T-helper 2 cell treated with Interferon-gamma antibody and Interleukin-4, amounts not matched to agents 5 μg/mL and 100 μg/mL, for 36 hours (primary cell): ENCODE measurements at regions not wholly inside any gene's neighbourhood (a gene's known extent, or its start where the extent isn't known, plus 50 kb on each side); places are given as distances from the start of the nearest gene placed in this dataset.

ENCODE experiments used
- DNase-seq: peaks from one replicate; pipeline ENCODE4 v3.0.0; 2021; ENCODE audit warnings: low spot score
- H3K27ac Mint-ChIP-seq: one replicate; pipeline ENCODE4 v1.8.0; 2021; ENCODE audit warnings: mild to moderate bottlenecking, mixed read lengths
- H3K27me3 Mint-ChIP-seq: one replicate; pipeline ENCODE4 v1.8.0; 2021; ENCODE audit warnings: low read depth, mixed read lengths
- H3K36me3 Mint-ChIP-seq: one replicate; pipeline ENCODE4 v1.8.0; 2021; ENCODE audit warnings: low read depth, mixed read lengths
- H3K4me1 Mint-ChIP-seq: one replicate; pipeline ENCODE4 v1.8.0; 2021; ENCODE audit warnings: low read depth, mixed read lengths
- H3K4me3 Mint-ChIP-seq: one replicate; pipeline ENCODE4 v1.8.0; 2022; ENCODE audit warnings: mild to moderate bottlenecking, moderate library complexity, mixed read lengths
- H3K9me3 Mint-ChIP-seq: one replicate; pipeline ENCODE4 v1.8.0; 2021; ENCODE audit warnings: mixed read lengths

GRCh38 chr21:28821276-28822122, 171.2 kb downstream of the LTN1 start:
- DNase-seq: no peak
- Mint-ChIP-seq H3K4me1 (no peaks in the 10 kb centered on the region), H3K36me3 (peaks cover 16% of the 10 kb centered on the region), H3K4me3 (no peak overlapping the region), H3K27ac (no peak overlapping the region), H3K27me3 (no peaks in the 10 kb centered on the region), H3K9me3 (no peaks in the 10 kb centered on the region)

GRCh38 chr21:28818663-28819278, 173.9 kb downstream of the LTN1 start:
- Mint-ChIP-seq H3K36me3 (peaks cover 17% of the 10 kb centered on the region), H3K4me1 (no peaks in the 10 kb centered on the region), H3K4me3 (no peak overlapping the region), H3K9me3 (no peaks in the 10 kb centered on the region), H3K27me3 (no peaks in the 10 kb centered on the region), H3K27ac (no peak overlapping the region)
- DNase-seq: no peak

- Mint-ChIP-seq H3K27me3 (peaks cover 2% of the 10 kb centered on the region), H3K4me1 (no peaks in the 10 kb centered on the region), H3K27ac (no peak overlapping the region), H3K9me3 (peaks cover 5% of the 10 kb centered on the region), H3K36me3 (peaks cover 19% of the 10 kb centered on the region), H3K4me3 (no peak overlapping the region)
- no peak for DNase-seq
These were observed 174.8 kb downstream of the LTN1 start for GRCh38 chr21:28817871-28818270.

GRCh38 chr21:28811860-28812259, 180.8 kb downstream of the LTN1 start:
- peaks cover 8% of the 10 kb centered on the region for H3K27me3 Mint-ChIP-seq
- peaks cover 19% of the 10 kb centered on the region for H3K9me3 Mint-ChIP-seq
- peaks cover 17% of the 10 kb centered on the region for H3K36me3 Mint-ChIP-seq
- no peak overlapping the region for H3K27ac Mint-ChIP-seq
- H3K4me3 Mint-ChIP-seq: no peak overlapping the region
- H3K4me1 Mint-ChIP-seq: no peaks in the 10 kb centered on the region
- no peak for DNase-seq

- DNase-seq: no peak
- peaks cover 19% of the 10 kb centered on the region for H3K9me3 Mint-ChIP-seq
- H3K36me3 Mint-ChIP-seq: peaks cover 16% of the 10 kb centered on the region
These were observed 181.7 kb downstream of the LTN1 start for GRCh38 chr21:28810826-28811524.

GRCh38 chr21:28805885-28806284, 186.8 kb downstream of the LTN1 start:
- DNase-seq: no peak
- no peak overlapping the region for H3K27ac Mint-ChIP-seq
- H3K4me3 Mint-ChIP-seq: no peak overlapping the region
- H3K27me3 Mint-ChIP-seq: peaks cover 3% of the 10 kb centered on the region
- H3K9me3 Mint-ChIP-seq: peaks cover 12% of the 10 kb centered on the region
- no peaks in the 10 kb centered on the region for H3K4me1 Mint-ChIP-seq
- peaks cover 9% of the 10 kb centered on the region for H3K36me3 Mint-ChIP-seq

More at GRCh38 chr21:28810826-28811524, 181.7 kb downstream of the LTN1 start:
- Mint-ChIP-seq H3K4me3 (no peak overlapping the region), H3K27ac (no peak overlapping the region), H3K4me1 (no peaks in the 10 kb centered on the region), H3K27me3 (peaks cover 8% of the 10 kb centered on the region)

- Mint-ChIP-seq H3K27ac (no peak overlapping the region), H3K9me3 (peaks cover 15% of the 10 kb centered on the region), H3K4me3 (no peak overlapping the region), H3K27me3 (no peaks in the 10 kb centered on the region), H3K4me1 (no peaks in the 10 kb centered on the region), H3K36me3 (peaks cover 9% of the 10 kb centered on the region)
- no peak for DNase-seq
These were observed 188.5 kb downstream of the LTN1 start for GRCh38 chr21:28804089-28804670.

DNA sequence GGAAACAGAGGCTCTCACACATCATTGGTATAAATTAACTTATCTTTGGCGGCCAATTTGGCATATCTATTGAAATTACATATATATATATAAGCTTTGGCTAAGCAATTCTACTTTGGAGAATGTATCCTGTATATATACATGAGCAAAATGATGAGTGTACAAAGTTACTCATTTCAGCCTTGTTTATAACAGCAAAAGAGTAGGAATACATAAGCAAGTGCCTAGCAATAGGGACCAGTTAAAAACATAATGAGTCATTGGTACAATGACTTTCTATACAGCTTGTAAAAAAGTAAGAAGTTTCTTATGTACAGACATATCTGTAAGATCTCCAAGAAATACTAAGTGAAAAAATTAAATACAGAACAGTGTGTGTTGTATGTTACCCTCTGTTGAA, 190.8 kb downstream of the LTN1 start:
- Mint-ChIP-seq H3K27ac (no peak overlapping the region), H3K9me3 (peaks cover 3% of the 10 kb centered on the region), H3K36me3 (no peaks in the 10 kb centered on the region), H3K27me3 (no peaks in the 10 kb centered on the region), H3K4me3 (no peak overlapping the region), H3K4me1 (no peaks in the 10 kb centered on the region)
- no peak for DNase-seq

DNA sequence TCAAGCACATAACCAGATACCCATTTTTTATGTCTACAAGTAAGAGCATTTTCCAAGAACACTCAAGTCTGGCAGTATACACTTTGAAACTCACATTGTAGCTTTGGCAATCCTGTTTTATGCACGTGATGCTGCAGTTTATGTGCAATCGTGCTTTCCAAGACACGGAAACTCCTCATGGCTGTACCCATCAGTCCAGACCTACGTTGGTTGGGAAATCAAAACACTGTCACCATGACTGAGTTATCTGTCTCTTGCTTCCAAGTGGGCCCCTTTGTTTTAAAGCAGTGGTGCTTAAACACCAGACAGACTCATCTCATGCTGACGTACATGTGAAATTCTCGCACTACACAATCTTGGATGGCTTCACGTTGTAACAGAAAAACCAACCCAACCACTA, 192.8 kb downstream of the LTN1 start:
- no peak overlapping the region for H3K4me3 Mint-ChIP-seq

GRCh38 chr21:28798798-28799197, 193.9 kb downstream of the LTN1 start:
- H3K9me3 Mint-ChIP-seq: peaks cover 3% of the 10 kb centered on the region
- H3K4me1 Mint-ChIP-seq: no peaks in the 10 kb centered on the region
- no peak overlapping the region for H3K27ac Mint-ChIP-seq
- DNase-seq: no peak
- no peak overlapping the region for H3K4me3 Mint-ChIP-seq
- H3K27me3 Mint-ChIP-seq: no peaks in the 10 kb centered on the region
- H3K36me3 Mint-ChIP-seq: no peaks in the 10 kb centered on the region

More for the DNA sequence above, 192.8 kb downstream of the LTN1 start:
- peaks cover 3% of the 10 kb centered on the region for H3K9me3 Mint-ChIP-seq
- no peak for DNase-seq
- H3K27me3 Mint-ChIP-seq: no peaks in the 10 kb centered on the region
- H3K4me1 Mint-ChIP-seq: no peaks in the 10 kb centered on the region
- no peaks in the 10 kb centered on the region for H3K36me3 Mint-ChIP-seq
- no peak overlapping the region for H3K27ac Mint-ChIP-seq

- Mint-ChIP-seq H3K4me3 (no peak overlapping the region), H3K36me3 (peaks cover 2% of the 10 kb centered on the region), H3K4me1 (peaks cover 5% of the 10 kb centered on the region), H3K9me3 (peaks cover 3% of the 10 kb centered on the region), H3K27ac (no peak overlapping the region), H3K27me3 (no peaks in the 10 kb centered on the region)
- no peak for DNase-seq
These were observed 197.4 kb downstream of the LTN1 start for GRCh38 chr21:28795251-28795650.

DNA sequence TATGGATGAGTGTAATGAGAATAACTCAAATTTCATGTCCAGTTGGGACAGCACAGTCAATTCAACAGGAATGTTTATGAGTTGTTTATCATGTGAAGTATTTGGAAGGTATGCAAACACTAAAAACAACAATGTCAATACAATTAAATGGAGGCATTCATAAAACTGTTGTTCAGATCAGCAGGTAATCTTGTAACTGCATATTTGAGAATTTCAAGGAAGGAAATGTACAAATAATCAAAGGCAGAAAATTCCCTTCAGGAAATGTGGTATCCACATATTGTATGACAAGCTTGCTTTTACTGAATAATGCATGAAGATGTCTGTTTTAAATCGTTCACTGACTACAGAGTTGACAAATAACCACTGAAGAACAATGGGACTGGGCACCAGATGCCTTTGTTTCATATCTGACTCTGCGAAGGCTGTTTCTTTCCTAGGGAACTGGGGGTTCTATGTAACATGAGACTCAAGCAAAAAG, 198.3 kb downstream of the LTN1 start:
- H3K4me3 Mint-ChIP-seq: no peak overlapping the region
- H3K9me3 Mint-ChIP-seq: no peaks in the 10 kb centered on the region
- peaks cover 5% of the 10 kb centered on the region for H3K4me1 Mint-ChIP-seq
- H3K27me3 Mint-ChIP-seq: no peaks in the 10 kb centered on the region
- no peak overlapping the region for H3K27ac Mint-ChIP-seq
- H3K36me3 Mint-ChIP-seq: peaks cover 2% of the 10 kb centered on the region
- DNase-seq: no peak

DNA sequence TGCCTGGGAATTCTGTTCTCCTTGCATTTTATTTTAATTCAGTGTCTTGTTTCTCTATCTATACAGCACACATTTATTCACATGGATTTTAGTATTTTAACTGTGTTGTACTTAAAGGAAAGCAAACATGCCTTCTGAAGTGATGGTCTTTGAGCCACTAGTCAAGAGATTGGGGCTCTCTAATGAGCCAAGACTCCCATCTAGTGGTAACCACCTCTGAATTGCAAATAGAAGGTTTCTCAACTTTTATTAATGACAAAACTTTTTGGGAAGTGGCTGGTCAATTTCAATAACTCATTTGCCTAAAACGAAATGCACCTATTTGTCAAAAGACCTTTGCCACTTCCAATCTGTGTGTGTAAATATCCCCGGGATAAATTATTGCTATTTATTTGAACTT, 199.6 kb downstream of the LTN1 start:
- DNase-seq: no peak
- H3K9me3 Mint-ChIP-seq: no peaks in the 10 kb centered on the region
- H3K4me3 Mint-ChIP-seq: no peak overlapping the region
- H3K4me1 Mint-ChIP-seq: peaks cover 5% of the 10 kb centered on the region
- no peaks in the 10 kb centered on the region for H3K27me3 Mint-ChIP-seq
- H3K27ac Mint-ChIP-seq: no peak overlapping the region
- H3K36me3 Mint-ChIP-seq: peaks cover 2% of the 10 kb centered on the region
